HG03378 (cell line): ENCODE measurements at regions not wholly inside any gene's neighbourhood (a gene's known extent, or its start where the extent isn't known, plus 50 kb on each side); places are given as distances from the start of the nearest gene placed in this dataset.

ENCODE experiments used
- ATAC-seq: cut with Tn5 transposase; IDR thresholded peaks from one replicate; pipeline ENCODE4 v1.9.1; 2021; ENCODE audit warnings: mild to moderate bottlenecking, moderate library complexity; ENCODE audit not compliant: unreplicated experiment

DNA sequence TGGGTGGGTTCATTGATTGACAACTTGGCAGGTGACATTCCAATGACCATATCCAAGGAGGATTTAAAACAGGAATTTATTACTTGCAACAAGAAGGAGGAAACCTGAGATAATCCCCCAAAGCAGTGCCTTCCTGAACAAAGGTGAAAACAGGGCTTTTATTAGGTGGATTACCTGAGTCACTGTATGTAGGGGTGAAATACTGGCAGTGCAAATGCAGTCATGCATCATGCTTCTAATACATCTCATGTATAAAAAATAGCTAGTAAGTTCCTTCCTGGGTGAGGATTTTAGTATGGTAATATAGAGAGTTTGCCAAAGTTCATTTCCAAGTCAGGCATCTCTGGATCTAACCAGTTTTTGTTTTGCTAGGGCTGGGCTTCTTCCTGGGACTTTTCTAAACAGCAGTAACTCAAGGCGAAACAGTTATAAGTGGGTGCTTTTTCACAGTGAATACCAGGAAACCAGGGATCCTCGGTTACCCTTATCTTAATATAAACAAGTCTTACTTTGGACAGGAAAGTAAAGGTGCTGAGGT lies 583.4 kb upstream of the LRRTM1 start:
- ATAC-seq = no peak

DNA sequence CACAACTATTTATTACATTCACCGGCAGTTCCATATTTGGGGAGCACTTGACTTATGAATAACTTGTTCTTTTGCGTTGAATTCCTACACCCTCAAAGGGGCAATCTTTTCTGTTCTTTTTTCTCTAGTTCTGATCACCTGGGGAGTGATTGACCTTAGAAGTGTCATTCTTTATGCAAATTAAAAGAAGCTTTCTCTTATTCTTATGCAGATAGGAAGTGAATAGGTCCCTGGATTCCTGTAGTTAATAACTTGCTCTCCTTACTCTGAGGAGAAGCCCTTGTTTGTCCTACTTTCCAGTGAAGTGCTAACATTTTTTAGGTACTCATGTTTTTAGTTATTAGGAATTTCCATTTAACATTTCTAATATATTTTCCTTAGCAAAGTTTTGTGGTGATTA lies 569.8 kb upstream of the LRRTM1 start:
- ATAC-seq = no peak

DNA sequence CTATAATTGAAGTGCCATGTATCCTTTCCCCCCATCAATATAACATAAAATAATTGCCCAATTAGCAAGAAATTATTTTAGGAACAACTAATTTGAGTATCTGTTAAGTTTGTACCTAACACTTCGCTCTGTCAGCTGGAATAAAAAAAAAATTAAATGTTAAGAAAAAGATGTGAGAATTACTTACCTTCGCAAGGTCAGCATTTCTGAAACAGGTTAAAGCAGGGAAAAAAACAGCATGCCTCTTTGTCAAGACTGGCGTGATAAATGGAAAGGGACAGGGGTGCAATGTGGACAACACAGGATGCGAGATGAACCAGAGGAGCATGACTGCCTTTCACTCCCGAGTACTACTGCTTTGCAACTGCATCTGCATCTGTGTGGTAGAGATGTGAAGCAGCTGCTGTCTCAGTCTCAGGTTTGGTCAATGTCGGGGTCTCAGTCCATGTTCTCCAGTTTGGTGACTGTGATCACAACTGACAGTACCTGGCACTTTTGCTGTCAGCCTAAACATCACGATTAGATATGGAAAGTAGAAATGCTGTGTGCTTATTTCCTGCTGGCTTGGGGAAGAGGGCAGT lies 565.4 kb upstream of the LRRTM1 start:
- ATAC-seq = no peak

DNA sequence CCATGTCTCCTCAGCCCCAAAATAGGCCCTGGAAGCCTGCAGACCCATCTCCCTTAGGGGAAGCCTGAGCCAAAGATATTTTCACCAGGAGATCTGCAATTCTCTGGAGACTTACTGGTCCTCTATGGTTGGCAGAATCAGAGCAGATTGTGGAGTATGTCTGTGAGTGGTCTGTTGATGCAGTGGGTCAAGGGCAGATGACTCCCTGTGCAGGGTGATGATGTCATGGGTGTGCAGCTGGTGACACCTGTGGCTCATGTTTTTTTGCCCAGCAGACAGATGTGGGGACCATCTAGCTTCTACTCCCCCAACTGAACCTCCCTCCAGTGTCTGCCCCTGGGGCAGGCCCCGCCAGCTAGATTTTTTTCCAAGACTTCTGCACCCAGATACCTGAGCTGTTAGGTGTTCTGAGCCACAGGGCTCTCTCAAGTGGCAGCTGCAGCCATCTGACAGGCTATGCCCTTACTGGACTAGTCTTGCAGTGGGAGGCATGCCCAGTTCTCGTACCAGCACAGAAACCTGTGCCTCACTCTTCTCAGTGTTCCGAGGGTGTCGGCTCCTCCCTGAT lies 558.7 kb upstream of the LRRTM1 start:
- ATAC-seq = no peak

GRCh38 chr2:80858965-80859364 lies 554.4 kb upstream of the LRRTM1 start:
- ATAC-seq = no peak

- no peak for ATAC-seq
Observed at GRCh38 chr2:80856227-80856626, 551.7 kb upstream of the LRRTM1 start.

GRCh38 chr2:80854831-80855230 lies 550.3 kb upstream of the LRRTM1 start:
- ATAC-seq = no peak

GRCh38 chr2:80852808-80853139 lies 548.2 kb upstream of the LRRTM1 start:
- ATAC-seq = no peak

- no peak for ATAC-seq
Observed at GRCh38 chr2:80852079-80852807, 547.7 kb upstream of the LRRTM1 start.

DNA sequence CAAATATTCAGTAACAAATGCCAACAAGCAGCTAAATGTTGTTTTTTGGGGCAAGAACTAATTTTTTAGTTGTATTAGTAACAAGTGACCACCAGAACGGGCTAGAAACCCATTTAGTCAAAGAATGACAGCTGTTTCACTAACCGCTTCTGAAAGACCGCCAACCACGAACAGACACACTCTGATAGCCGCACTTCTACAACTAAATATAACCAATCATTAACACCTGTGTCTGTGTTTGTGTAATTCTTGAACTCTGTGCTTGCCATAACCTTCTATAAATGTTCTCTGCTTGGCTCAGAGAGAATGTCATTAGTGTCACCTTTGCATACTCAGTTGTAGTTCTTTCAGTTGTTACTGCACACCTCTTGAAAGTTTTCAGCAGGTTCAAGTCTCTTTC lies 526.3 kb upstream of the LRRTM1 start:
- no peak for ATAC-seq

DNA sequence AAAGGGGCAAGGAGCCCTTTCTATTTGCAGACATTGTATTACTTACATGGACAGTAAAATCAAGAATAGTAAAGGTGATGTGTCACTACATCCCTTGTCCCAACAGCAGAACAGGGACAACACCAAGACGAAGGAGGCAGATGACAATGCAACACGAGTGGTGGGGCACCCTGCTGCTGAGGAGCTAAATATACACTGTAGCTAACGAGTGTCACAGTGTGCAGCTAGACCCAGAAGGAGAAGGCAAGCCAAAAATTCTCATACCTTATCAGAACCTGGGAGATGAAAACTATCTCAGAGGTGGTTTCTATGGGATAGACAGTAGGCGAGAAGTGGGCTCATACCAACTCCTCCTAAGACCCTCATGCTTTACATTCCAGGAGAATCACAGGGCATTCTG lies 518.4 kb upstream of the LRRTM1 start:
- ATAC-seq = no peak

DNA sequence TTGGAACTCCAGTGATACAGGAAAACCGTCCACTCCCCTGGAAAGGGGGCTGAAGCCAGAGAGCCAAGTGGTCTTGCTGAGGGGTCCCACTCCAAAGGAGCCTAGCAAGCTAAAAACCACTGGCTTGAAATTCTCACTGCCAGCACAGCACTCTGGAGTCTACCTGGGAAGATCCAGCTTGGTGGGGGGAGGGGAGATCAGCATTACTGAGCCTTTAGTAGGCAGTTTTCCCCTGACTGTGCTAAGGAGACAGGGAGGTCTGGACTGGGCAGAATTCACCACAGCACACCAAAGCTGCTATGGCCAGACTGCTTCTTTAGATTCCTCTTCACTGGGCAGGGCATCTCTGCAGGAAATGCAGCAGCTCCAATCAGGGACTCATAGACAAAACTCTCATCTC lies 510.7 kb upstream of the LRRTM1 start:
- ATAC-seq = no peak

- no peak for ATAC-seq
Observed at GRCh38 chr2:80786584-80786983, 482.0 kb upstream of the LRRTM1 start.

GRCh38 chr2:80778704-80779103 lies 474.2 kb upstream of the LRRTM1 start:
- no peak for ATAC-seq

- ATAC-seq = no peak
Observed at GRCh38 chr2:80748592-80748991, 444.0 kb upstream of the LRRTM1 start.

DNA sequence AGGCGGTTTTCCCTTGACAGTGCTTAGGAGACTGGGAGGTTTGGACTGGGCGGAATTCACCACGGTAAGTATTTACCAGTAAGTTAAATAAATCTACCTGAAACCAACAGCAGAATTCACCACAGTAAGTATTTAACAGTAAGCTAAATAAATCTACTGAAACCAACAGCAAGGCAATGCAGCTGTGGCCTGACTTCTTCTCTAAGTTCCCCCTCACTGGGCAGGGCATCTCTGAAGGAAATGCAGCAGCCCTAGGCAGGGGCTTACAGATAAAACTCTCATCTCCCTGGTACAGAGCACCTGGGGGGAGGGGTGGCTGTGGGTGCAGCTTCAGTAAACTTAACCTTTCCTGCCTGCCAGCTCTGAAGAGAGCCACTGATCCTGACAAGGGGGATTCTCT lies 432.5 kb upstream of the LRRTM1 start:
- no peak for ATAC-seq

GRCh38 chr2:80725001-80725400 lies 420.4 kb upstream of the LRRTM1 start:
- no peak for ATAC-seq

DNA sequence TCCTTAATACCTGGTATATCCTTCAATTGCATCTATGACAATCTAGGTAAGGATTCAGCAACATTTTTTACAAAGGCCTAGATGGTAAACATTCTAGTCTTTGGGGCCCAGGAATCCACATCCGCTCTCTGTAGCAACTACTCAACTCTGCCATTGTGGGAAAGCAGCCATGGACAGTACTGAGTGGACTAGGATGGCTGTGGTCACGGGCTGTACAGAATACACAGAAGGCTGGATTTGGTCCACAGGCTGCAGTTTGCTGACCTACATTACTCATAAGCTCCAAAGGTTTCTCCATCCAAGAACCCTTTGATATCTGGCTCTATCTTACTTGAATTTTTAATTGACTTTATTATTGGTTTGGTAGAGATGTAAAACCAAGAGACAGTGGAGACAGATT lies 418.3 kb upstream of the LRRTM1 start:
- ATAC-seq = no peak

DNA sequence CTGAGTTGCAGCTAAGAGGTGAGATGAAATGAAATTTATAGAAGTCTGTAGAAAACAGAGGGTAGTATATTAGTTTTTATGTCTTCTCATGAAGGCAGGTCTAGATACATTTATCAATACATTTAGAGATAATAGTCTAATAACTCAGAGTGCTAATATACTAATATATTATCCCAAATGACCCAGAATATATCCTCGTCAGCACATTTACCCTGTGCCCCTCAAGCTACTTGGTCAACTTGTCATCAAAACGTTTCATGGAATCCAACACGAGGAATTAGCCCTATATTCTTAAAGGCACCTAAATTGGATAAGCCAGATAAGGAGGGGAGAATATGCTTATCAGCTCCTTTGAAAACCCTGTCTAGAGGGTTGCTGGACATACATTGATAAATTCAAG lies 415.1 kb upstream of the LRRTM1 start:
- ATAC-seq = no peak

DNA sequence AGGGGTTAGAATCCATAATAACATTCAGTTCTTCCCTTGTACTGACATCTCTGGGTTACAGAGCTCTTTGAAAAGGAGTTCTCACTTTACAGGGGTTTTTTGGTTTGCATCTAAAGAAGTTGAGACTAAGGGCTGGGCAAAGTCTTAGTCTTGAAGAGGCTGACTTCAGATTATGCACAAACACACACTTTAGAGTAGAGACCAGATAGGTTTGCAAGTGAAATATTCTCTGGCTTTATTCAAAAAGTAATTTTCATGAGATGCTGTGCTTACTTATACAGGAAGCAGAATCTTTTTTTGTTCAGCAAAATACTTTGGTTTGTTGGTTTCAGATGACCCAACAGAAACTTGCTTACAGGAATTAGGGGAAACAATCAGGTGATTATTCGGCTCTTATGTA lies 410.9 kb upstream of the LRRTM1 start:
- no peak for ATAC-seq

GRCh38 chr2:80711915-80712314 lies 407.4 kb upstream of the LRRTM1 start:
- ATAC-seq = no peak

DNA sequence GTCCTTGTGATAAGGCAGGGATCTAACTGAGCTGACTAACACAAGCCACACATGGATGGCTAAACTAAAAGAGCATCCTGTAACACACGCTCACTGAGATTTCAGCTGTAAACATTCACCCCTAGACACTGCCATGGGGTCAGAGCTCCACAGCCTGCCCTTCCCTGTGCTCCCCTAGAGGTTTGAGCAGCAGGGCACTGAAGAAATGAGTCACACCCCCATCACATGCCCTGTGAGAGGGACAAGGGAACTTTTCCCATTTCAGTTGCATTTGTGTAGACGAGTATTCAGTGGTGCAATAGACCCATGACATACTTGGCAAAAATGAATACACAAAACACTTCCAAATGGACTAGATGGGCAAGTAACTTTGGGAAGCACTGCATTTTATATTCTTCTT lies 402.4 kb upstream of the LRRTM1 start:
- no peak for ATAC-seq

GRCh38 chr2:80706541-80706940 lies 402.0 kb upstream of the LRRTM1 start:
- no peak for ATAC-seq
